Activated CD8-positive, alpha-beta memory T cell treated with anti-CD3 and anti-CD28 coated beads for 1 hour (primary cell): ENCODE measurements at regions not wholly inside any gene's neighbourhood (a gene's known extent, or its start where the extent isn't known, plus 50 kb on each side); places are given as distances from the start of the nearest gene placed in this dataset.
"Not testable (repeated sequence)": the region's sequence is repeated elsewhere in the genome, so short reads cannot be mapped to it uniquely, and the experiment has no call there.

Experiments
- DNase-seq, 2 donors: peaks; one replicate each; pipeline ENCODE4 v3.0.0-alpha.2; 2020; ENCODE audit warnings: low read depth in 1 of 2; ENCODE audit errors: extremely low read depth in 1 of 2

DNA sequence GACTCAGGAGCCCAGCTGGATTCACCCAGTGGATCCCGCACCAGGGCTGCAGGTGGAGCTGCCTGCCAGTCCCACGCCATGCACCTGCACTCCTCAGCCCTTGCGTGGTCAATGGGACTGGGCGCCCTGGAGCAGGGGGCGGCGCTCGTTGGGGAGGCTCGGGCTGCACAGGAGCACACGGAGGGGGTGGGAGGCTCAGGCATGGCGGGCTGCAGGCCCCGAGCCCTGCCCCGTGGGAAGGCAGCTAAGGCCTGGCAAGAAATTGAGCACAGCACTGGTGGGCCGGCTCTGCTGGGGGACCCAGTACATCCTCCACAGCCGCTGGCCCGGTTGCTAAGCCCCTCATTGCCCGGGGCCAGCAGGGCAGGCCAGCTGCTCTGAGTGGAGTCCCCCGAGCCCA lies 90.3 kb downstream of the DLEU7 start:
- not testable (repeated sequence) for DNase-seq

DNA sequence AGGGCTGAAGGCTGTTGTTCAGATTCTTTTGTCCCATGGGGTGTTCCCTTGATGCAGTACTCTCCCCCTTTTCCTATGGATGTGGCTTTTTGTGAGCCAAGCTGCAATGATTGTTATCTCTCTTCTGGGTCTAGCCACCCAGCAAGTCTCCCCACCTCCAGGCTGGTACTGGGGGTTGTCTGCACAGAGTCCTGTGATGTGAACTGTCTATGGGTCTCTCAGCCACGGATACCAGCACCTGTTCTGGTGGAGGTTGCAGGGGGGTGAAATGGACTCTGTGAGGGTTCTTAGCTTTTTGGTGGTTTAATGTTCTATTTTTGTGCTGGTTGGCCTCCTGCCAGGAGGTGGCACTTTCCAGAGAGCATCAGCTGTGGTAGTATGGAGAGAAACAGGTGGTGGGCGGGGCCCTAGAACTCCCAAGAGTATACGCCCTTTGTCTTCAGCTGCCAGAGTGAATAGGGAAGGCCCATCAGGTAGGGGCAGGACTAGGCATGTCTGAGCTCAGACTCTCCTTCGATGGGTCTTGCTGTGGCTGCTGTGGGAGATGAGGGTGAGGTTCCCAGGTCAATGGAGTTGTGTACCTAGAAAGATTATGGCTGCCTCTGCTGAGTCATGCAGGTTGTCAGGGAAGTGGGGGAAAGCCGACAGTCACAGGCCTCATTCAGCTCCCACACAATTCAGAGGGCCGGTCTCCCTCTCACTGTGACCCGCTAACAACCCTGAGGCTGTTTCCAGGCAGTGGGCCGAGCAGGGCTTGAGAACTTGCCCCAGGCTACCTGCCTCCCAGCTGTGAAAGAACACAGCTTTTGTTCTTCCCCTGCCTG lies 87.4 kb downstream of the DLEU7 start:
- not testable (repeated sequence) for DNase-seq

DNA sequence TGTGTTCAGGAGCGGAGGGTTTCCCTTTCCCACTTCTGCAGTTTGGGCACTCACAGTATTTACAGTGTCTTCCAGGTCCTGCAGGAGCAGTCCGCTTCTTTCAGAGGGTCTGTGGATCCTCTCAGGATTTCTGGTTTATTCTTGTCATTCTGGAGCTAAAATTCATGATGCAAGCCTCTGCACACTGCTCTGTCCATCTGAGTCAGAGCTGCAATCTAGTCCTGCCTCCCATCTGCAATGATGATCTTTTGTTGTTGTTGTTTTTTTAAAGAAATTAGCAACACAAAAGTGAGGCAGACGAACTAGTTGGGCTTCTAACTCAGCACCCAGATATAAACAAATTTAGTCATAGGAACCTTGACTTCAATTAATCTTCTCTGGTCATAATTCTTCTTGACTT lies 86.5 kb downstream of the DLEU7 start:
- no peak for DNase-seq

DNA sequence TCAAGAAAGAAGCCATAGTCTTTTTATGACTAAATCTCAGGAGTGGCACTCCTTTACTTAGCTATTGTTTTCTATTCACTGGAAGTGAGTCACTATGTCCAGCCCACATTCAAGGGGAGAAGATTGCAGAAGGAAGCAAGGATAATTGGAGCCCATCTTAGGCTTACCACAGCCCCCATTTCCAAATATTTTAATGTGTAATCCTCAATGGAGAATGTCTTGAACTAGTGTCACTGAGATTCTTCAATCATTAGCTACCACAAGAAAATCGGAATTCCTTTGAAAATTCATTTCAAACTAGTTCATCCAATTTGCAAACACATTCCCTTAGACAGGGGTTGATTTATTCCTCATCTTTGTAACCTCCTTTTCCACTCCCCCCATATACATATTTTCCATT lies 84.7 kb downstream of the DLEU7 start:
- no peak for DNase-seq

DNA sequence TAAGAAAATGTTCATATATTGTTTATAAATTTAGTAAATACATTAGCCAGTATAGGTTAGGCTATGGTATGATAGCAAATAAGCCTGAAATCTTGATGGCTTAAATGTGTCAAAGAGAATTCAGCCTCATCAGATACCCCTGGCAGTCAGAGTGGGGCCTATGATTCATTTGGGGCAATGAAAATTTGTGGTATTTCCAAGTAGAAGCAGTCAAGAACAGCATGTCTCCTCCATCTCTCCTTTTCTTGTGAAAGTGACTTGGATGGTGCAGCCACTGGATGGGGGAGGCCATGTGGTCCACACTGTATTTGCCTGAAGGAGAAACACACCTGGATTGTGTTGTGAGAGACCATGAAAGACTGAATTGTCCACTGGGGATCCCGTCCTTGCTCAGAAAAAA lies 82.7 kb downstream of the DLEU7 start:
- DNase-seq, result no peak

DNA sequence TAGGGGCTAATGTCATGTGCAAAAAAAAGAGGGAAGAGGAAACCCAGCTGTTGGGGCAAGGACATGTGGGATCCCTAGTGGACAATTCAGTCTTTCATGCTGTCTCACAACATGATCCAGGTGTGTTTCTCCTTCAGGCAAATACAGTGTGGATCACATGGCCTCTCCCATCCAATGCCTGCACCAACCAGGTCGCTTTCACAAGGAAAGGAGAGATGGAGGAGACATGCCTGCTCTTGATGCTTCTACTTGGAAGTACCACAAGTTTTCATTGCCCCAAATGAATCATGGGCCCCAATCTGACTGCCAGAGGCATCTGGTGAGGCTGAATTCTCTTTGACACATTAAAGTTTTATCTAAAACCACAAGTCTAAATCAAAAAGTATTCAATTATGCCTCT lies 82.1 kb downstream of the DLEU7 start:
- DNase-seq, result no peak

DNA sequence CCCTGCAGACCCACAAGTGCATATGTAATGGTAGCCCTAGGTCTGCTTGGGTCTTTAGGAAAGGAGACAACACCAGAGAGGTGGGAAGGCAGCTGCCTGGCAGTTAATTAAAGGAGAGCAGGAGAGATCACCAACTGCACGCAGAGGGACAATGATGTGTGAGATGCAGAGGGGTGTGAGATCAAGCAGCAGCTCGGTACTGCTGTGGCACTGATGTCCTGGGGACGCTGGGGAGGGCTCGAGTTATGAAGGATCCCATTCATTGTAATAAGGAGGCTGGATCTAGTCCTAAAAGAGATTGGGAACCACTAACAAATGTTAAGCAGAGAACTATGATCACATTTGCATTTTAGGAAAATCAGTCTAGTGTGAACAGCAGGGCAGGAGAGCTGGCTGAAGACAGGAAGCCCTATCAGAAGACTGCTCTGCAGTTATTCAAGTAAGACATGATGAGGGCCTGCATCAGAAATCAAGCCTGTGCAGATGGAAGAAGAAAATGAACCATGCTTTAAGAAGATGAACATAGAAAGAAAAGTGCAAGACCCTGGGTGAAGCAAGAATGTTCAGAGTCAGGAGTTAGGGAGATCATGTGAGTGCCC lies 80.4 kb downstream of the DLEU7 start:
- DNase-seq, result no peak

DNA sequence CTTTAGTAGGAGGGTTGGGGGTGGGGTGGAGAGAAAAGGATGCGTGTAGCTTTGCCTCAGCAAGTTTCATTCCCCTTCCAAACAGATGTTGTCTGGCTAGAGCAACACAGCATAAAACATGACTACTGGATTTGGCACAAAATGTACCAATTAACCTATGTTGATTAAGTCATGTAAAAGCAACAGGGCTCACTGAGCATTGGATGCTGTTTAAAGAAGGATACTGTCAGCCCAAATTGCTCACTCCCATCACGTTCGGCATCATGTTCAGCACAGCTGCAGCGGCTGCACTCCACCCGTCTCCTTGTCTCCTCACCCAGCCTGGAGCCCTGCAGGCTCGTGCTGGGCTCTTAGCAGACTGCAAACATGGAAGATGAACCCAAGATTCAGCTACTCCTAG lies 77.5 kb downstream of the DLEU7 start:
- DNase-seq, result no peak

DNA sequence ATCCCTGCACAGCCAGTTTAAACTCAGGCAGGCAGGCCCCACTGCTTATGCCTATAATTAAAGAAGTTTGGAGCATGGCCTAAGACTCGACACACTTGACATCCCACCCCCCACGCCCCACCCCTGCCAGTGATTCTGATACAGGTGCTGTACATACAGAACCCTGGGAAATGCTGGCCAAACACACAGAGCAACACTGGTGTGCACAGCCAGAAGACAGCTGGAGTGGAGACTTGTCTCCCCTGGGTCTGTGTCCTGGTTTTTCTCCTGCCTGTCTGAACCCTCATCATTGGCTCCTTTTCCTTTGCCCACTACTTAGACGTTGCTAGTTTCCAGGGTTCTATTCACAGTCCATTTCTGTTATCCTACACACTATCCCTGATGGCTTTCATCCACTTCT lies 76.8 kb downstream of the DLEU7 start:
- no peak for DNase-seq

DNA sequence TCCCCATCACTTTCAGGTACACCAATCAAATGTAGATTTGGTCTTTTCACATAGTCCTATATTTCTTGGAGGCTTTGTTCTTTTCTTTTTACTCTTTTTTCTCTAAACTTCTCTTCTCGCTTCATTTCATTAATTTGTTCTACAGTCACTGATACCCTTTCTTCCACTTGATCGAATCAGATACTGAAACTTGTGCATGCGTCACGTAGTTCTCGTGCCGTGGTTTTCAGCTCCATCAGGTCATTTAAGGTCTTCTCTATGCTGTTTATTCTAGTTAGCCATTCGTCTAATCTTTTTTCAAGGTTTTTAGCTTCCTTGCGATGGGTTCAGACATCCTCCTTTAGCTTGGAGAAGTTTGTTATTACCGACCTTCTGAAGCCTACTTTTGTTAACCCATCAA lies 70.6 kb downstream of the DLEU7 start:
- not testable (repeated sequence) for DNase-seq
